ENCODE measurements at regions not wholly inside any gene's neighbourhood (a gene's known extent, or its start where the extent isn't known, plus 50 kb on each side); places are given as distances from the start of the nearest gene placed in this dataset.

DNA sequence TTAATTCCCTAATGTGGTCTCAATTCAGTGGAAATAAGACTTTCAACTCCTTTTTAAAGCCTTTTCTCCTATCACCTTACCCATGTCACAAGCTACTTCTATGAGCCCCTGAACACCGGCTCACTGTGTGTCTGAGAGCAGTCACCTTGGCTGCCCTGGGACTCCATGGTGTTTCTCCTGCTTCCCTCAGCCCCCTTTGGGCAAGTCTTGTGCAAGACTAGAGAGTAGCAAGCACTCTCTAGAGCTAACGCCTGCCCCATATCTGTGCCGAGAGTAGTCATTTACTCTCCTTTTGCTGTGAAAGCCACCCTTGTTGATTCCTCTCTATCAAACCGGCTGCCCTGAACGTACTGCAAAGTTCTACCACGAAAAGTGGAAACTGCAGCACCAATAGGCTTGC lies 77.9 kb upstream of the DAB2 start:
- Histone ChIP-seq H3K9me3 (ENCODE audit: control insufficient read depth in 2 of 2, insufficient read depth in 1 of 2, low read depth in 1 of 2, low read length in 1 of 2) (no peaks in the 10 kb centered on the region), H3K27ac (ENCODE audit: low read depth in 1 of 3, low read length in 2 of 3) (peak overlapping the region in 1 of 3 donors; percentile 48), H3K36me3 (ENCODE audit: control insufficient read depth in 3 of 3, insufficient read depth in 2 of 3, low read depth in 1 of 3, low read length in 3 of 3) (no peaks in the 10 kb centered on the region), H3K4me1 (ENCODE audit: control insufficient read depth in 3 of 3, insufficient read depth in 2 of 3, low read depth in 1 of 3, low read length in 2 of 3) (no peaks in the 10 kb centered on the region), H3K27me3 (ENCODE audit: control insufficient read depth in 3 of 3, insufficient read depth in 3 of 3, low read length in 3 of 3) (no peaks in the 10 kb centered on the region), H3K4me3 (ENCODE audit: low read depth in 1 of 3, low read length in 3 of 3) (no peak overlapping the region)
- WGBS, 3 donors: 85 to 94% (median 94%) methylated on average over 6 of the region's 6 CpGs
- DNase-seq (no peak), FAIRE-seq (no peak)

DNA sequence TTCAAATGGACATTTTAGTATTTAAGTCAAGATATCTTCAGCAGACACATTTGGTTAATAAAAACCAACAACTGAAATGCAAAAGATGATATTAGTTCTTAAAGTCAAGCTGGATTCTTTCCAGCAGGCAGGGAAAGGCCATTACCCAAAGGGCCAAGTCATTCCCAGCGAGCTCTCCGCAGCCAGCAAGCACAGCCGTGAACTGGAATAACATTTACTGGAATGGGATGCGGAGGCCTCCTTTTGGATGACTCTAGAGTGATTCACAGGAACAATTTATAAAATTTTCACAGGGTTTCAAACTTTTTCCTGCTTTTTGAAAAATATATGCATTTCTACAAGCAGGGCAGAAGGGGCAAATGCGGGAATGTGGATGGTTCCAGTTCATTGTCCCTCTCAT lies 76.6 kb upstream of the DAB2 start:
- no peak for FAIRE-seq

GRCh38 chr5:39500551-39501175 lies 75.9 kb upstream of the DAB2 start:
- Histone ChIP-seq H3K4me1 (ENCODE audit: control insufficient read depth in 3 of 3, insufficient read depth in 2 of 3, low read depth in 1 of 3, low read length in 2 of 3) (no peaks in the 10 kb centered on the region), H3K36me3 (ENCODE audit: control insufficient read depth in 3 of 3, insufficient read depth in 2 of 3, low read depth in 1 of 3, low read length in 3 of 3) (no peaks in the 10 kb centered on the region), H3K27ac (ENCODE audit: low read depth in 1 of 3, low read length in 2 of 3) (no peak overlapping the region), H3K27me3 (ENCODE audit: control insufficient read depth in 3 of 3, insufficient read depth in 3 of 3, low read length in 3 of 3) (no peaks in the 10 kb centered on the region), H3K9me3 (ENCODE audit: control insufficient read depth in 2 of 2, insufficient read depth in 1 of 2, low read depth in 1 of 2, low read length in 1 of 2) (no peaks in the 10 kb centered on the region), H3K4me3 (ENCODE audit: low read depth in 1 of 3, low read length in 3 of 3) (no peak overlapping the region)
- 49 to 54% (median 54%) methylated on average over 2 of the region's 2 CpGs for WGBS, 3 donors
- FAIRE-seq (no peak), DNase-seq (no peak)

More for the DNA sequence above, 76.6 kb upstream of the DAB2 start:
- Histone ChIP-seq H3K27me3 (ENCODE audit: control insufficient read depth in 3 of 3, insufficient read depth in 3 of 3, low read length in 3 of 3) (no peaks in the 10 kb centered on the region), H3K9me3 (ENCODE audit: control insufficient read depth in 2 of 2, insufficient read depth in 1 of 2, low read depth in 1 of 2, low read length in 1 of 2) (no peaks in the 10 kb centered on the region), H3K4me1 (ENCODE audit: control insufficient read depth in 3 of 3, insufficient read depth in 2 of 3, low read depth in 1 of 3, low read length in 2 of 3) (no peaks in the 10 kb centered on the region), H3K36me3 (ENCODE audit: control insufficient read depth in 3 of 3, insufficient read depth in 2 of 3, low read depth in 1 of 3, low read length in 3 of 3) (no peaks in the 10 kb centered on the region), H3K4me3 (ENCODE audit: low read depth in 1 of 3, low read length in 3 of 3) (no peak overlapping the region), H3K27ac (ENCODE audit: low read depth in 1 of 3, low read length in 2 of 3) (no peak overlapping the region)
- 65 to 93% (median 92%) methylated on average over 5 of the region's 5 CpGs for WGBS, 3 donors
- no peak for DNase-seq

DNA sequence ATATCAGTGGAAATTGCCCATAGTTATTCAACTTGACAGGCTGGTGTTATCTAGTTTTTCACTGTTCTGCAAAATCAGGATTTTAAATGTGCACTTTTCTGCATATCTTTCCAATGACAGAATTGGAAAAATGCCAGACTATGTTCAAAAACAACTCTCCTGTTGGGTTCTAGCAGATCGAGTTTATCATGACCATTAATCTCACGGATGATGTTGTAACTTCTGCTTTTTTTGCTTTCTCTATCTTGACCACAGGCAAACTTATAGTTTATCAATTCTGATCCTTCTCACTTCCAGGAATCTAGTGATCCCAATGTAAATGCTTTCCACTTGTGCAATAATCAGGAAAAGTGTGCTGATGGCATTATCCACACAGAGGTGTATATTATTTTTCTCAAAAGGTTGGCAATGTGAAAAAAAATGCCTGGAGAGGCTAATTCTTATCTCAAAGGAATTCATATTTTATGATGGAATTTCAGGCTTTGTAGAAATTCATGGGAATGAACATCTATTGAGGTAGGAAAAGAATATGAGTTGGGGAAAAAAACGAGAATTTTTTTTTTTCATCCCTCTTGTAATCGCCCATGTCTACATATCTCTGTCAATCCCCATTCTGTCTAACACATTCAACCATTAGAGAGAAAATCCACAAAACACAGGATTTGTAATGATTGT lies 73.6 kb upstream of the DAB2 start:
- no peaks in the 10 kb centered on the region for H3K4me1 ChIP-seq (ENCODE audit: control insufficient read depth in 3 of 3, insufficient read depth in 2 of 3, low read depth in 1 of 3, low read length in 2 of 3)
- DNase-seq (no peak), FAIRE-seq (no peak)
- no peak overlapping the region for H3K27ac ChIP-seq (ENCODE audit: low read depth in 1 of 3, low read length in 2 of 3)
- no peak overlapping the region for H3K4me3 ChIP-seq (ENCODE audit: low read depth in 1 of 3, low read length in 3 of 3)
- no peaks in the 10 kb centered on the region for H3K9me3 ChIP-seq (ENCODE audit: control insufficient read depth in 2 of 2, insufficient read depth in 1 of 2, low read depth in 1 of 2, low read length in 1 of 2)
- H3K36me3 ChIP-seq (ENCODE audit: control insufficient read depth in 3 of 3, insufficient read depth in 2 of 3, low read depth in 1 of 3, low read length in 3 of 3): no peaks in the 10 kb centered on the region
- 47 to 58% (median 51%) methylated on average over 4 of the region's 4 CpGs for WGBS, 3 donors
- H3K27me3 ChIP-seq (ENCODE audit: control insufficient read depth in 3 of 3, insufficient read depth in 3 of 3, low read length in 3 of 3): no peaks in the 10 kb centered on the region

DNA sequence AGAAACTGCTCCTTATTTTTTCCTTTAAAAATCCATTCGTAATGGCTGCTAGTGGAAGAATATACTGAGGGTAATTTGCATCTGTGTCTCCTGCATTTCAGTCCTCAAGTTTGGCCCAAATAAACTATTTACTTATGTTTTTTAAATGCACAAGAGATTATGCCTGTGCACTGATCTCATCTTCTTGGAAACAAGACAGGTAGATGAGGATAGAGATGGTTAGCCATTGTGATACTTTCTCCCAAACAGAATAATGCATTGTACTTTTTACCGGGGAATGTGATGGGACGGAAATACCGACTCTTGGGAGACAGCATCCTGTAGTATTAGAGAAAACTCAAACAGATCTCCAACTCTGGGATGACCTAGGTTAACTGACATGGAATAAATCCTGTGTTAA lies 72.5 kb upstream of the DAB2 start:
- Histone ChIP-seq H3K27ac (ENCODE audit: low read depth in 1 of 3, low read length in 2 of 3) (no peak overlapping the region), H3K4me1 (ENCODE audit: control insufficient read depth in 3 of 3, insufficient read depth in 2 of 3, low read depth in 1 of 3, low read length in 2 of 3) (no peaks in the 10 kb centered on the region), H3K9me3 (ENCODE audit: control insufficient read depth in 2 of 2, insufficient read depth in 1 of 2, low read depth in 1 of 2, low read length in 1 of 2) (no peaks in the 10 kb centered on the region), H3K4me3 (ENCODE audit: low read depth in 1 of 3, low read length in 3 of 3) (no peak overlapping the region), H3K36me3 (ENCODE audit: control insufficient read depth in 3 of 3, insufficient read depth in 2 of 3, low read depth in 1 of 3, low read length in 3 of 3) (no peaks in the 10 kb centered on the region), H3K27me3 (ENCODE audit: control insufficient read depth in 3 of 3, insufficient read depth in 3 of 3, low read length in 3 of 3) (no peaks in the 10 kb centered on the region)
- no peak for DNase-seq
- FAIRE-seq: no peak
- 92 to 96% (median 93%) methylated on average over 4 of the region's 4 CpGs for WGBS, 3 donors

GRCh38 chr5:39495227-39495626 lies 70.4 kb upstream of the DAB2 start:
- Histone ChIP-seq H3K27me3 (ENCODE audit: control insufficient read depth in 3 of 3, insufficient read depth in 3 of 3, low read length in 3 of 3) (no peaks in the 10 kb centered on the region), H3K36me3 (ENCODE audit: control insufficient read depth in 3 of 3, insufficient read depth in 2 of 3, low read depth in 1 of 3, low read length in 3 of 3) (no peaks in the 10 kb centered on the region), H3K4me1 (ENCODE audit: control insufficient read depth in 3 of 3, insufficient read depth in 2 of 3, low read depth in 1 of 3, low read length in 2 of 3) (no peaks in the 10 kb centered on the region), H3K4me3 (ENCODE audit: low read depth in 1 of 3, low read length in 3 of 3) (no peak overlapping the region), H3K27ac (ENCODE audit: low read depth in 1 of 3, low read length in 2 of 3) (no peak overlapping the region), H3K9me3 (ENCODE audit: control insufficient read depth in 2 of 2, insufficient read depth in 1 of 2, low read depth in 1 of 2, low read length in 1 of 2) (no peaks in the 10 kb centered on the region)
- FAIRE-seq (no peak), DNase-seq (no peak)
- 55 to 83% (median 76%) methylated on average over 1 of the region's 1 CpG for WGBS, 3 donors

DNA sequence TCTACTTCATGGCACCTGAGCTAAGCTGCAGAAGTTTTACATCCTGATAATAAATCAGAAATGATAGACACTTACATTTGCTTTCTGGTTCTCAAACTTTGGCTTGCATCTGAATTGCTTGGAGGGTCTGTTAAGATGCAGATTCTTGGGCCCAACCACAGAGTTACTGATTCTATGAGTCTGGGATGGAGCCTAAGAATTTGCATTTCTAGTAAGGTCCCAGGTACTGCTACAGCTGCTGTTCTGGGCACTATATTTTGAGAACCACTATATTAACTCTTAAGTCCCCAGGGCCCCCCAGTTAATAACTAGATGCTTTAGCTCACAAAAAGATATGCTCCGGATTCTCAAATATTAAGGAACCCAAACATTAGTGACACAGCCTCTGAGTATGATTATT lies 69.8 kb upstream of the DAB2 start:
- no peaks in the 10 kb centered on the region for H3K36me3 ChIP-seq (ENCODE audit: control insufficient read depth in 3 of 3, insufficient read depth in 2 of 3, low read depth in 1 of 3, low read length in 3 of 3)
- 76 to 85% (median 82%) methylated on average over 1 of the region's 1 CpG for WGBS, 3 donors
- H3K27ac ChIP-seq (ENCODE audit: low read depth in 1 of 3, low read length in 2 of 3): no peak overlapping the region
- no peak for DNase-seq
- no peak overlapping the region for H3K4me3 ChIP-seq (ENCODE audit: low read depth in 1 of 3, low read length in 3 of 3)
- H3K27me3 ChIP-seq (ENCODE audit: control insufficient read depth in 3 of 3, insufficient read depth in 3 of 3, low read length in 3 of 3): no peaks in the 10 kb centered on the region
- H3K4me1 ChIP-seq (ENCODE audit: control insufficient read depth in 3 of 3, insufficient read depth in 2 of 3, low read depth in 1 of 3, low read length in 2 of 3): no peaks in the 10 kb centered on the region
- no peak for FAIRE-seq
- peaks cover 0 to 3% of the 10 kb centered on the region in 2 donors for H3K9me3 ChIP-seq (ENCODE audit: control insufficient read depth in 2 of 2, insufficient read depth in 1 of 2, low read depth in 1 of 2, low read length in 1 of 2)

- no peaks in the 10 kb centered on the region for H3K4me1 ChIP-seq (ENCODE audit: control insufficient read depth in 3 of 3, insufficient read depth in 2 of 3, low read depth in 1 of 3, low read length in 2 of 3)
- 44 to 80% (median 63%) methylated on average over 3 of the region's 3 CpGs for WGBS, 3 donors
- FAIRE-seq (no peak), DNase-seq (no peak)
- no peak overlapping the region for H3K27ac ChIP-seq (ENCODE audit: low read depth in 1 of 3, low read length in 2 of 3)
- no peak overlapping the region for H3K4me3 ChIP-seq (ENCODE audit: low read depth in 1 of 3, low read length in 3 of 3)
- no peaks in the 10 kb centered on the region for H3K27me3 ChIP-seq (ENCODE audit: control insufficient read depth in 3 of 3, insufficient read depth in 3 of 3, low read length in 3 of 3)
- peaks cover 0 to 6% of the 10 kb centered on the region in 2 donors for H3K9me3 ChIP-seq (ENCODE audit: control insufficient read depth in 2 of 2, insufficient read depth in 1 of 2, low read depth in 1 of 2, low read length in 1 of 2)
- H3K36me3 ChIP-seq (ENCODE audit: control insufficient read depth in 3 of 3, insufficient read depth in 2 of 3, low read depth in 1 of 3, low read length in 3 of 3): no peaks in the 10 kb centered on the region
Observed at GRCh38 chr5:39494107-39494510, 69.3 kb upstream of the DAB2 start.

DNA sequence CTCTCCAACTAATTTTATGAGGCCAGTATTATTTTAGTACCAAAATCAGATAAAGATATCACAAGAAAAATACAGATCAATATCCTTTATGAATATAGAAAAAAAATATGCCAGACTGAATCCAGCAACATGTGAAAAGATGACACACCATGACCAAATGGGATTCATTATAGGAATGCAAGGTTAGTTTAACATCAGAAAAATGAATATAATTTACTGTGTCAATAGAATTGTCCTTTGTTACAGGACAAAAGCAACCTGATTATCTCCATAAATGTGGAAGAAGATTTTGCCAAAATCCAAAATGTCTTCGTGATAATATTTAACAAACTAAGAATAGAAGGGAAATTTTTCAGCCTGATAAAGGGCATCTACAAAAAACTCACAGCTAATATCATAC lies 66.4 kb upstream of the DAB2 start:
- H3K4me3 ChIP-seq (ENCODE audit: low read depth in 1 of 3, low read length in 3 of 3): no peak overlapping the region

More for the DNA sequence above, 66.4 kb upstream of the DAB2 start:
- Histone ChIP-seq H3K27me3 (ENCODE audit: control insufficient read depth in 3 of 3, insufficient read depth in 3 of 3, low read length in 3 of 3) (no peaks in the 10 kb centered on the region), H3K4me1 (ENCODE audit: control insufficient read depth in 3 of 3, insufficient read depth in 2 of 3, low read depth in 1 of 3, low read length in 2 of 3) (no peaks in the 10 kb centered on the region), H3K9me3 (ENCODE audit: control insufficient read depth in 2 of 2, insufficient read depth in 1 of 2, low read depth in 1 of 2, low read length in 1 of 2) (peaks cover 0 to 6% of the 10 kb centered on the region in 2 donors), H3K36me3 (ENCODE audit: control insufficient read depth in 3 of 3, insufficient read depth in 2 of 3, low read depth in 1 of 3, low read length in 3 of 3) (no peaks in the 10 kb centered on the region), H3K27ac (ENCODE audit: low read depth in 1 of 3, low read length in 2 of 3) (no peak overlapping the region)
- DNase-seq (no peak), FAIRE-seq (no peak)
- WGBS, 3 donors: 84 to 90% (median 86%) methylated on average over 1 of the region's 1 CpG
